ENCODE measurements at regions not wholly inside any gene's neighbourhood (a gene's known extent, or its start where the extent isn't known, plus 50 kb on each side); places are given as distances from the start of the nearest gene placed in this dataset.

DNA sequence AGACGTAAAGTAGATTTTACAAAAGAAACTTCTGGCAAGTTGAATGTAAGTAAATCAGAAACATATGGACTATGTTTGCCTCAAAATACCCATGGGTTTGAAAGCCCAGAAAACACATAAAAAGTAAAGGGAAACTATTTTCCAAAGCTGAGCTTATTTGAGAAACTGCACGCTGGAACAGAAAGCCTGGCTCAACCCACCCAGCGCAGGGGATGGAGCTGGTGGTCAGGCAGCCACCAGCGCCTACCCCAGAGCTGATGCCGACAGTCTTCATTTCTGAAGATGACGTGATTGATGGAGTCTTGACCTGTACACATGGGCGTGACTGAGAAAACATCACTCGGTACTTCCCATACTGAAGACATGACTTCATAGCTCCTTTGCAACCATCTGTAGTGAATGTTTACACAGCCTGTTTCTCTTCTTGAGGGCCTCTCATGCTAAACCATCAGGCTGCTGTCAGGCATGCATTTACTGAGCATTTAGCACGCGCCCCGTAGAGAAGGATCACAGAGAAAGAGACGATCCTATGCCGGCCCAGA, 232.6 kb upstream of the AUTS2 start:
- TF ChIP-seq, protein P1, sequence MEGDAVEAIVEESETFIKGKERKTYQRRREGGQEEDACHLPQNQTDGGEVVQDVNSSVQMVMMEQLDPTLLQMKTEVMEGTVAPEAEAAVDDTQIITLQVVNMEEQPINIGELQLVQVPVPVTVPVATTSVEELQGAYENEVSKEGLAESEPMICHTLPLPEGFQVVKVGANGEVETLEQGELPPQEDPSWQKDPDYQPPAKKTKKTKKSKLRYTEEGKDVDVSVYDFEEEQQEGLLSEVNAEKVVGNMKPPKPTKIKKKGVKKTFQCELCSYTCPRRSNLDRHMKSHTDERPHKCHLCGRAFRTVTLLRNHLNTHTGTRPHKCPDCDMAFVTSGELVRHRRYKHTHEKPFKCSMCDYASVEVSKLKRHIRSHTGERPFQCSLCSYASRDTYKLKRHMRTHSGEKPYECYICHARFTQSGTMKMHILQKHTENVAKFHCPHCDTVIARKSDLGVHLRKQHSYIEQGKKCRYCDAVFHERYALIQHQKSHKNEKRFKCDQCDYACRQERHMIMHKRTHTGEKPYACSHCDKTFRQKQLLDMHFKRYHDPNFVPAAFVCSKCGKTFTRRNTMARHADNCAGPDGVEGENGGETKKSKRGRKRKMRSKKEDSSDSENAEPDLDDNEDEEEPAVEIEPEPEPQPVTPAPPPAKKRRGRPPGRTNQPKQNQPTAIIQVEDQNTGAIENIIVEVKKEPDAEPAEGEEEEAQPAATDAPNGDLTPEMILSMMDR (conservative IDR thresholded peaks at IDR 0.05; ENCODE audit: low read depth in 2 of 2): no peak
- TF ChIP-seq JUNB (IDR thresholded peaks at IDR 0.05; ENCODE audit: unreplicated experiment) (no peak), ZNF331 (CRISPR knock-in tag; IDR thresholded peaks at IDR 0.05; ENCODE audit: low read depth) (no peak), POLR2AphosphoS5 (IDR thresholded peaks at IDR 0.05; ENCODE audit: low read depth) (no peak), CREB1 (CRISPR knock-in tag; IDR thresholded peaks at IDR 0.05; ENCODE audit: low read depth) (no peak), EZH2phosphoT487 (IDR thresholded peaks at IDR 0.05; ENCODE audit: unreplicated experiment) (no peak), EZH2 (IDR thresholded peaks at IDR 0.05; ENCODE audit: low read depth, unreplicated experiment) (no peak)
